Endothelial cell of hepatic sinusoid (primary cell): ENCODE measurements at regions not wholly inside any gene's neighbourhood (a gene's known extent, or its start where the extent isn't known, plus 50 kb on each side); places are given as distances from the start of the nearest gene placed in this dataset.
"Not testable (repeated sequence)": the region's sequence is repeated elsewhere in the genome, so short reads cannot be mapped to it uniquely, and the experiment has no call there.

Experiments used
- in situ Hi-C: cut with HindIII; loops from 2 replicates; pipeline ENCODE4 v1.10.0; 2017; ENCODE audit warnings: low sequenced_read_pairs

DNA sequence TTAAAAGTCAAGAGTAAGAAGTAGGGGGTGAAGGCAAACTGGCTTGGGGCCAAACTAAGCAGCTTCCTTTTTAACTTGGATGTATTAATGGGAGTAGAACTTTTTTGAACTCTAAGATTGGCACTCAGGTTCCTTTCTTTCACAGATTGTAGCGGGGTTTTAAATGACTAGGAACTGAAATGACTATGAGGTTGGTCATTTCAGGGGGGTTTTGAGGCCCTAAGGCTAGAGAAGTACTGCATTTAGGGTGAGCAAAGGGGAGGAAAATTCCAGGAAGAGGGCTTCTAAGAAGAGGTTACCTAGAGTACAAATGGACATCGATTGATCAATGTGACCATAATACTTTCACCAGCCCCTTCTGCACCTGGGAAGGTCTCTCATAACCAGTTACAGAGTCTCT is 381.8 kb downstream of the MLLT3 start:
- in situ Hi-C loops: no loop called here

DNA sequence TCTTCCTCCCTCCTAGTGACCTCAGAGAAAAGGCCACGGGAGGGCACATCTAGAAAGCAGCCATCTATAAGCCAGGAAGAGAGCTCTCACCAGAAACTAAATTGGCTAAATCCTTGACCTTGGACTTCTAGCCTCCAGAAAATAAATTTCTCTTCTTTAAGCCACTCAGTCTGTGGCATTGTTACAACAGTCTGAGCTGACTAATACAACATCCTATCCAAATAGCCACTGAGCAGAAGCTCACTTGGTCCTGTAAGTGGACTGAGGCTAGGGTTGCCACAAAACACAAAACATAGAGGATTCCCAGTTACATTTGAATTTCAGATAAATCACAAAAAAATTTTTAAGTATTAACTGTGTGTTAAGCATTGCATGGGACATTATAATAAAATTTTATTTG is 383.4 kb downstream of the MLLT3 start:
- in situ Hi-C loops: no loop called here

DNA sequence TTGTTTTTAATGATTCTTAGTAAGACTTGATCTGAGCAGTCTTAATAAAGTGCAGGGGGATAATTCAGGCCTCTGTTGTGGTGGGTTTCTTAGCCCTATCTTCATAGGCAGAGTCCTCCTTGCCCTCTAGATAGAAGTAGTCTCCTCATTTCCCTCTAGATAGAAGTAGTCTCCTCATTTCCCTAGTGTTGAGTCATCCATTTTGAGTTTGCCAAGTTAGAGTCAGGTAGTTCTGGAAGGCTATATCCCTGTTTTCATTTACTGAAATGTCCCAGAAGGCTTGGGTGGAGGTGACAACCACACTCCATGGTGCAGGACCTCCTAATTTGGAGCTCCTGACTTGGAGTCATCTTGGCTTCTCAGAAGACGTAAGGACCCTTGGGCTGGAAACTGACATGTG is 384.6 kb downstream of the MLLT3 start:
- in situ Hi-C loops: no loop called here

DNA sequence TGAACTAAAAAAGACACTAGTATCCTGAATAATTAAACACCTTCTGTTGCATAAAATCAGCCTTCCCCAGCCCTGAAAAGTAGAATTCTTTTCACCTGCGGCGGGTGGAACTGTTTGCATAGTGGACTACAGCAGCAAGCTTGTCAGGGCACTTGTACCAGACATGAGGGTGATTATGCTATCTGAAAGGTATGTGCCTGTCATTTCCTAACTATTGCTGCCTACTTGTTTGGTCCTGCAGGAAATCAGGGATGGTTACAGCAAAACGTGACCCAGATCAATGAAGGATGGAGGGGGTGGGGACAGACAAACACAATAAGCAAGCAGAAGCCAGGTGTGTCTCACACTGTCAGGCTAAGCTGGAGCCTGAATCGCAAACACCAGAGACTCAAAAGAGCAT is 385.6 kb downstream of the MLLT3 start:
- in situ Hi-C loops: no loop called here

DNA sequence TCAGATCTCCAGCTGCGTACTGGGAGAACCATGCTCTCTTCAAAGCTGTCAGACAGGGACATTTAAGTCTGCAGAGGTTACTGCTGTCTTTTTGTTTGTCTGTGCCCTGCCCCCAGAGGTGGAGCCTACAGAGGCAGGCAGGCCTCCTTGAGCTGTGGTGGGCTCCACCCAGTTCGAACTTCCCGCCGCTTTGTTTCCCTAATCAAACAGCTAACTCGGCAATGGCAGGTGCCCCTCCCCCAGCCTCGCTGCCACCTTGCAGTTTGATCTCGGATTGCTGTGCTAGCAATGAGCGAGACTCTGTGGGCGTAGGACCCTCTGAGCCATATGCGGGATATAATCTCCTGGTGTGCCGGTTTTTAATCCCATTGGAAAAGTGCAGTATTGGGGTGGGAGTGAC is 387.1 kb downstream of the MLLT3 start:
- in situ Hi-C loops: not testable (repeated sequence)

DNA sequence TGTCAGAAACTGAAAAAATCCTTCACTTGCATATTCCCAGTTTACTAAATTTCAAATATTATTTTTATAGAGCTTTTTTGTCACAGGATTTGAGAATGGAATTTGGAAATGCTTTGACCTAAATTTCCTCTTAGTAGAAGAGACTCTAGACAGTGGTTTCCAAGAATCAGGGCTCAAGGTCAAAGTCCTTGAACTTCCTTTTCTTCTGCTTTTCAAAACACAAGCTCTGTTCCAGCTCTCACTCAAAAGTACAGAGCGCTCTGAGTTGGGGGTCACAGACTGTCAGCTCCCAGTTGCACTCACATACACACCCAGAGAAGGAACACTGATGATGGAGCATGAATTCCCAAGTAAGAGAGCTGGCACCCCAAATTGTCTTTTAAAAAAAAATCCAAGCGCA is 394.2 kb downstream of the MLLT3 start:
- in situ Hi-C loops: no loop called here

DNA sequence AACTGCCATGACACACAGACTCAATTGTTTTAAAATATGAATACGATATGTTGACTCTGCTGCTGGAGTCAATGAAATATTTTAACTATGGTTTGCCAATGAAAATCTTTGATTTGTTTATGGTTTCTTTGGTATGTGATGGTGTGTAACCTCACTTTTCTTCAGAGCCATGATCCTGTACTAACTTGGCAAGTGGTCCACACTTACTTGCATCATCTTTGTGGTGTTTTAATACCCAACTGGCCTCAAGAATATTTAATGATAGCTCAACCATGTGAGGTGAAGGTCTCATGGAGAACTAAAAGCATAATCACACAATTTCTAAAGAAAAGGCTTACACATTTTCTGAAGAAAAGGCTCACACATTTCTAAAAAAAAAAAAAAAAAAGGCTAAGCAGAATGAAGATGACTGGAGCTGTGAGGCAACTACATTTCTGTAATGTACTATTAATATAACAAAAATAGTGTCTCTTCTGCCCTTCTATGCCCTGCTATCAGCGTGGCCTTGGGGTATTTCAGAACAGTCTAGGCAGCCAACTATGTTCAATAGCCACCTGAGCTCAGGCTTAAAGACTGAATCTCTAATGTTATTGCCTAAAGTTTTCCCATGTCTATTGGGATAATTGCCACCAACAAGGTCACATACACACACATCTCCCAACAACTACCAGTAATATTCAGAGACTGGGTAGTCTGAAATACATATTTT is 395.0 kb downstream of the MLLT3 start:
- in situ Hi-C loops: no loop called here

DNA sequence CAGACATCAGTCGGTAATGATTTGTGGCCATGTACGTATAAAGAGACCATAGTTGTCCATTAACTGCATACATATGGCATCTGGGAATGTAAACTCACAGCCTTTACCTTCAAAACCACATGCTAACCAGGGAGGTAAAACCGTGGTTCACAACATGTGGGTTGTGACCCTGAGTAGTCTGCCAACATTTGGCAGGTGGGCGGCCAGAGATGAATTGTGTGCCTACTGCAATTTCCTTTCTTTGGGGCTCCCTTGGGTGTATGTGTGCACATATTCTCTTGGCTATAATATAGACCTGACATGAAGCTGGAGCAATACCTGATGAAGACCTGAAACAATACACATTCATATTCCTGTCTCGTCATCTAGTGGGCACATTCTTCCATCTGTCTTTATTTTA is 396.0 kb downstream of the MLLT3 start:
- in situ Hi-C loops: no loop called here

DNA sequence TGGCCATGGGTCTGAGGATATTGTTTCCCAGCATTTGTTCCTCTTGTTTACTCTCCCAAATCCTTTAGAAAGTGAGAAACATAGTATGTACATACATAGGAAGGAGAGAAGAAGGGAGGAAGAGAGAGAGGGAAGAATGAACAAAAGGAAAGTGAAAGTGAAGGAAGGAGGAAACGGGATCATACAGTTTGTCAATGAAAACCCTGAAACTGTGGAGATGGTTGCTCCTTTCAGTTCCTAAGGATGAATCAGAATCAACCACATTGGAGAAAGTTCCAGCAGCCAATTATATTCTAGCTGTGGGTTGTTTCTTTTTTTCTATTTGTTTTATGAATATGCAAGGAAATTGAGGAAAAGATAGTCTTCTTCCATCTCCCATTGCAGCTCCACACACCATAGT is 396.5 kb downstream of the MLLT3 start:
- in situ Hi-C loops: no loop called here

DNA sequence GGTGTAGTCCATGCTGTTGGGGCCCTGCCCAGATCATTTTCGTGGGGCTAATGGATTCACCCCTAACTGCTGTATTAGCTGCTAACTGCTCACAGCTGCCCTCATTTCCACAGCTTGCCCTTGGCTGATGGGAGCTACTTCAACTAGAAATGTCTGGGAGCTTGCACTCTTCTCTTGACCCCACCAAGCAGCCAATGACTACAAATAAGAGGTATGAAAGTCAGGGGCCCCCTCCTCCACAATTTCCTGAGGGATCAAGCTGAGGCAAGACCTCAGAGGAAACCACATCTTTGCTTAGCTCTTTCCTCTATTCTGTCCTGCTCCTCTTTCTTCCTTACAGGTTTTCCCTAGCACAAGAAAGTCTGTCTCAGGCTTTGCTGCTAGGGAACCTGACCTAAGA is 397.5 kb downstream of the MLLT3 start:
- in situ Hi-C loops: no loop called here

DNA sequence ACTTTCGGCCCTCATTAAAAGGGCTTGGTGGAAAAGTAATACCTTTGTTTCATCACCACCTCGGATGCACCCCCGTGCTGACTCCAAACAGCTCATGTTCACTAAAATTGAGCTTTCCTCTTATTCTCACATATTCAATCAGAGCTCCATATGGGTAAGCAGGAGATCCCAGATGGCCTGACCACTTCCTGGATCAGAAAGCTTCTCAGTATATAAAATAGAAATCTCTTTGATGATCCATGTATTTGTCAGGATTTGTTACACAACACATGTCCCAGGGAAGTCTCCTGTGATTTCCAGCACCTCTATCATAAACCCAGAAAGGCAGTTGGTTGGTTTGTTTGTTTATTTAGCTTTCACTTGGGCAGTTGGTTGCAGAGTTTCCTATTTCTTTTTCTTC is 402.0 kb downstream of the MLLT3 start:
- in situ Hi-C loops: no loop called here

DNA sequence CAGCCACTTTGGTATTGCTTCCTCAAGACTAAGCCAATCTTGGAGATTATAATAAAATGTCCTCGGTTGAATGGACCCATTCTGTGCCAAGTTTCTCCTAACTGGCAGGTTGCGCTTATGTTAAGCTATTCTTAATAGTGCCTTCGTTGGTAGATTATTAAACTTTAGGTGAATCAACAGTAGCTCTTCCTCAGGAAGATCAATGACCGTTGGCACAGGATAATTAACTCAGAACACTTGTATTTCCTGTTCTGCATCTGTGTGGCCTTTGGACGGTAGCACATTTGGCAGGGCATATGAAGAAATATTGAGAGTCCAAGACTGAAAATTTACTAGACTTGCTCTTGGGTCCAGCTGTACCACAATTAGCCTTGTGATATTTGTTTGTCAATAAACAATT is 402.9 kb downstream of the MLLT3 start:
- in situ Hi-C loops: no loop called here

DNA sequence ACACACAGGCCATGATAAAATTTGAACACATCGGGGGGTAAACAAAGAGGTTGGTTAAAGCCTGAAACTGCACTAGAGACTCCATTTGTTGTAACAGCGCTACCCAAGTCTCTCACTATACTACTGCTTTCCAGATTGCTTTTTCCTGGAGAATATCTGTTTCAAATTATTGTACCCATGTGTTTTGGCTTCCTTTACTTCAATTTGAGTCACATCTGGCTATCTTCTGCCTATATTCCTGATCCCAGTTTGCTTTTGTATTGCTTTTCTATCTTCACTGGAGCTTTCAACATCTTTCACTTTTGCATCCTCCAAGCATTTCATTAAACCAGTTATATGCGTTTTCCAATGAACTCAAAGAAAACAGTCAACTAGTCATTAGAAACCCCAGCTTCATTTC is 404.7 kb downstream of the MLLT3 start:
- in situ Hi-C loops: no loop called here

DNA sequence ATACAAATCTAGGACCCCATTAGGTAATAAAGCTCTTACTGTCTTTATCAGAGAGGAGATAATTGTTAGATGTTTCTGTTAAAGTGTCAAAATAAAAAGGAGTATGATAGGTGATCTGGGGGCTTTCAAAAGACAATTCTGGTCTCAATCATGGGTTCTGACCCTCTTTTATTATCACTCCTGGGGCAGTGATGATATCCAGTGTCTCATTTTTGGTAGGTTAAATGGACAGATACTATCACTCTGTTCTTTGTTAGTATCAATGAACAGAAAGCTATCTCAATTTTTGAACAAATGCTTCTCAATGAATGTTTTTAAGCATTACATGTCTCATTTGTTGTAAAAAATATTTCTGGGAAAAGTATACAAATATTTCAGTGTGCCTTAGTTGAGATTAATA is 405.9 kb downstream of the MLLT3 start:
- in situ Hi-C loops: no loop called here

DNA sequence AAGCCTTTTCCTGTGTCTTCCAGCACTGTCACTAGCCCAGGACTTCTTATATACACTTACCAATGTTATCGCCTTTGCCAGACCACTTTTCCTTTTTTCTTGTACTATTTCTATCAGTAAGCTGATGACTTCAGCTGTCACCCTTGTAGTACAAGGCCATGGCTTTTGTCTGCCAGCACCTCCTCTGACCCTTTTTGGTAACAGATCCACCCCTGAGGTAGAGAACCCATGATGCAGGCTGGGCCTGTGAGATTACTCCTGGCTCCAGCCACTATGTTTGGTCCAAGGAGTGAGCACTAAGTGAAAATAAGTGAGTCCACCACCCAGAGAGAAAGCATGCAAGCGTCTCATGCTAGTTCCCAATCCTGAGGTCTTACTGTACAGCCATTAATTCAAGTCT is 406.7 kb downstream of the MLLT3 start:
- in situ Hi-C loops: no loop called here

DNA sequence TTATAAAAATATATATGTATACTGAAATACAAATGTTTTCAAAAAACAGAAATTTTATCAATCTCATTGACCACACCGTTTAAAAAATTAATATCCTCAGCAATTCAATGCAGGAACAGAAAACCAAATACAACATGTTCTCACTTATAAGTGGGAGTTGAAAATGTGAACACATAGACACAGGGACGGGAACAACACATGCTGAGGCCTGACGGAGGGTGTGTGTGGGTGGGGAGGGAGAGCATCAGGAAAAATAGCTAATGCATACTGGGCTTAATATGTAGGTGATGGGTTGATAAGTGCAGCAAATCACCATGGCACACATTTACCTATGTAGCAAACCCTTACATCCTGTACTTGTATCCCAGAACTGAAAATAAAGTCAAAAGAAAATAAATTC is 409.5 kb downstream of the MLLT3 start:
- in situ Hi-C loops: no loop called here

DNA sequence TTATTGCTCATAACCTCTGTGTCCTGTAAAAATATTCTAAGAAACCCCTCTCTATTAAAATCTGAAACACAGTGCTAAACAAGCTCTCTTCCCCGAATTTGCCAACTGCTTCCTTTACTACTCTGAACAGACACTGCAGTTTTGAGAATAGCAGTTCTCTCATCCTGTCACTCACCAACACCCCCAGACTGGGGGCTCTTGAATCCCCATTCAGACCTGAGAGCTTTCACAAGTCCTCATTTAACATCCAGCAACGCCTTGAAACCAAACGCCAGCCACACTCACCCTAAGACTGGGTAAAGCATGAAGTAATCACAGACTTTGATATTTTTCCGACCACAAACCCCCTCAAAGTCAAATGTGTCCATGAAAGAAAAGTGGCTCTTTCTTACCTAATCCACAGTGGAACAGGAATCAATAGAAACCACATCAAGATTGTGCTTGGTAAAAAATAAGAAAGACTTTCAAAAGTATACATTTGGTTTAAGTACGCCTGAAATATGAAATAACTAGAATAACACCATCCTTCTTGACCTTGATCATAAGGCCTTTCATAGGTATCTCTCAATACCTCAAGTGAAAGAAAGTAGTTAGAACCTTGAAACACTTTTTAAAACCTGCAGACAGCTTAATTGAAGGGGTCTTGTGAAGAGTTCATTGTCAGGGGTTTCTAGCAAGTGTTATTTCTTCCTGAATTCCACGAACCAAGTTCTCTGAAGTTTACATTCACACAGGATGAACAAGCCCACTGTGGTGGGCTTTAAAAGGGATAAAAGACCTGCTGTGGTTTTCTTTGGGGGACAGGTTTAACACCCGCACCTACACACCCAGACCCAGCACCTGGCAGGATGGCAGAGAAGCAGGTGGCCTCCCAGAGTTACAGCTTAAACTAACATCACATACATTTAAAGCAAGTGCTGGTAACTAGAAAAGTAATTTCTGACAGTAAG is 412.6 kb downstream of the MLLT3 start:
- in situ Hi-C loops: no loop called here

DNA sequence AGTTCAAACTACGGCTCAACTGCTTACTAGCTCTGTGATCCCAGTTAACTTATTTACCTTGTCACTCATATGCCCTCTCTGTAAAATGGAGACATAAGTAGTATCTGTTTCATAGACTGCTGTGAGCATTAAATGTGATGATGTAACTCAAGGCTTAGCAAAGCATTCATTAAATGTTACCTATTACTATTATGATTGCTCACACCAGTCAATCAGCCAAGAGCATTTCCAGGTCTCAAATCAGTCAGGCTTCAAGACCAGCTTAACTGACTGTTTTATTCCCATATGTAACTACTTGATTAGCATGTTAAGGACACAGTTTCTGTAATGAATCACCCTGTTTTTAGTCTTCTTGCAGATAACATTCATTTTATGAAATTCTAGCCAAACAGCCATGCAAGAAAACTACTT is 413.3 kb downstream of the MLLT3 start:
- in situ Hi-C loops: no loop called here

DNA sequence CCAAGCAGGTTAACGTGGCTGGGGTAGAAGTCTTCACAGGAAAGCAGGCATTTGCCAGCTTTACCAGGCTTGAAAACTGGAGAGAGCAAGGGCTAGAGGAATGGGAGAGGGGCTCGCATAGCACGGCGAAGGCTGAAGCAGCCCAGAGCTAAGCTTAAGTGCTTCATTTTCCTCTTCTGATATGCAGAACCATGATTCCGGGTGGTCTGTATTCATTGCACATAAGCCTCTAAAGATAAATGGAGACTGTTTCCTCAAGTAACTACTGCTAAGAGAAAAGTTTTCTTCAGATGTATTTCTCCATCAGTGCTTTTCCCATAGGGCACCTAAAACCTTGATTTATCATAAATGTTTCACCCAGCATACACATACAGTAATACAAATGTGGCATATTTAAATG is 414.1 kb downstream of the MLLT3 start:
- in situ Hi-C loops: no loop called here

DNA sequence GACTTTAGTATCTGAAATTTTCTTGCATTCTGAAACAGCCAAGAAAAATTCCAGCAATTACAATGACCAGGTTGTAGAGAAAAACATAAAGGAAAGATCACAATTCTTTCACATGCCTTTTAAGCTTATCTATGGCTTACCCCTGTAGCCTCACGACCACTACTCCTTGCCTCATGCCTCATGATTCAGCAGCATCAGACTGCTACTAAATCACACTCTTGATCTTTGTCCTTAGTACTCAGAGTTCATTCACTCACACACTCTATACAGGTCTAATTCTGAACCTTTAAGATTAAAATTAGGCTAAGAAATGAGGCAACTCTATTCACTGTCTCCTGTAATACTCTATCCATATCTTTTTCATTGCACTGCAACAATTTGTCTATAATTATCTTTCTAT is 415.1 kb downstream of the MLLT3 start:
- in situ Hi-C loops: no loop called here

DNA sequence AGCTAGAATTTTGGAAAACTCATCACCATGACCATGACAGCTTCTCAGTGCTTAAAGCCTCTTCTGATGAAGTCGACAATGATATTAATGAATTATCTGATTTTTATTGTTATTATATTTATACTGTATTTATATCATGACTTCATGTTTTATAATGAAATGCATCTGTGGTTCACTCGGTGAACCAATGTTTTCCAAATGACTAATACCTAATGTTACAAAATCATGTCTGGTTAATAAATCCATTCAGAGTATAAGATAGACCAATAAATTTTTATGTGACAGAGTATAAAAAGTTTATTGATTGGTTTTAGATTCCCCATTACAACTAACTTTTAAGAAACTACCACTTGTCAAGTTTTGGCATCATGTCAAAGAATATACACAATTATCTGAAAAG is 416.5 kb downstream of the MLLT3 start:
- in situ Hi-C loops: no loop called here

DNA sequence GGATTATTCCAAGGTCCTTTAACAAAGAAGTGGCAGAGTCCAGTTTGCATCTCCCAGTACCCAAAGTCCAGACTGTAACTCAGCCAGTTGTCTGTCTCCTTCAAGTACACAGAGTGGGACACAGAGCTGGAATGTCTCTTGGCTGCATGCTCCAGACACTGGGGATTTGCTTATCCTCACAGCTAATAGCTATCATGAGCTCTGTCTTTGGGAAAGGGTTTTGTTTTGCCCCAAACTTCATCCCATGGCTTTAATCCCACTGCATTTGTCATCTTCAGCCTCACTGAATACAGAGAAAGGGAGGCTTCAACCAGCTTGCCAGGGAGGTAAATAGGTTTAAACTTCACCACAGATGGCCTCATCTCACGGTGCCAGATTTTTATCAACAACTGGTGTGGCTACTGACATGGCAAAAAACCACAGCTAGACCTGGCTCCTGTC is 412.2 kb upstream of the SLC24A2 start:
- in situ Hi-C loops: no loop called here
